Choroid plexus epithelial cell (primary cell): ENCODE measurements at regions not wholly inside any gene's neighbourhood (a gene's known extent, or its start where the extent isn't known, plus 50 kb on each side); places are given as distances from the start of the nearest gene placed in this dataset.

Source experiments
- DNase-seq: peaks from one replicate; pipeline ENCODE4 v3.0.0-alpha.2; 2010; ENCODE audit warnings: low read depth
- H3K4me3 ChIP-seq: 2 replicates; pipeline ENCODE4 v1.5.1; 2011; ENCODE audit warnings: low read depth, mild to moderate bottlenecking, control low read depth, low read length, moderate library complexity
- TF ChIP-seq, protein P1 (sequence below): conservative IDR thresholded peaks from 2 replicates; pipeline ENCODE4 v1.5.1; 2011; ENCODE audit warnings: low read depth, mild to moderate bottlenecking, control low read depth, inconsistent platforms, low read length, moderate library complexity

DNA sequence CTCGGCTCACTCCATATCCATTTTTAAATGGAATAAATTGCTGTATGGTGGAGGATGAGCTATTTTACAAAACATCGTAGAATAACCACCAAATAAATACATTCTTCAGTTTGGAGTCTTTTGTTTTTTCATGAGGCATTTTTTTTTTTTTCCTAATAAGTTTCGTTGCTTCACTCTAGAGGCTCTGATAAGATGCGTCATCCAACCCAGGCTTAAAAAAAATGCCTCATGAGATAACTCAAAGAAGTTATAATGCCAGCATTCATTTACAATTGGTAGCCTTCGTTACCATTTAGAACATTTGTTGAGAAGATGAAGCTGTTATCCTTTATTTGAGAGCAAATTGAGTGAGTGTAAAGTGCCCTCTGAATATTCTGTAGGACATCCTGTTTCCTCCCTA, 172.2 kb upstream of the CENPE start:
- no peak overlapping the region for H3K4me3 ChIP-seq
- DNase-seq: no peak
- TF ChIP-seq, protein P1, sequence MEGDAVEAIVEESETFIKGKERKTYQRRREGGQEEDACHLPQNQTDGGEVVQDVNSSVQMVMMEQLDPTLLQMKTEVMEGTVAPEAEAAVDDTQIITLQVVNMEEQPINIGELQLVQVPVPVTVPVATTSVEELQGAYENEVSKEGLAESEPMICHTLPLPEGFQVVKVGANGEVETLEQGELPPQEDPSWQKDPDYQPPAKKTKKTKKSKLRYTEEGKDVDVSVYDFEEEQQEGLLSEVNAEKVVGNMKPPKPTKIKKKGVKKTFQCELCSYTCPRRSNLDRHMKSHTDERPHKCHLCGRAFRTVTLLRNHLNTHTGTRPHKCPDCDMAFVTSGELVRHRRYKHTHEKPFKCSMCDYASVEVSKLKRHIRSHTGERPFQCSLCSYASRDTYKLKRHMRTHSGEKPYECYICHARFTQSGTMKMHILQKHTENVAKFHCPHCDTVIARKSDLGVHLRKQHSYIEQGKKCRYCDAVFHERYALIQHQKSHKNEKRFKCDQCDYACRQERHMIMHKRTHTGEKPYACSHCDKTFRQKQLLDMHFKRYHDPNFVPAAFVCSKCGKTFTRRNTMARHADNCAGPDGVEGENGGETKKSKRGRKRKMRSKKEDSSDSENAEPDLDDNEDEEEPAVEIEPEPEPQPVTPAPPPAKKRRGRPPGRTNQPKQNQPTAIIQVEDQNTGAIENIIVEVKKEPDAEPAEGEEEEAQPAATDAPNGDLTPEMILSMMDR: no peak

DNA sequence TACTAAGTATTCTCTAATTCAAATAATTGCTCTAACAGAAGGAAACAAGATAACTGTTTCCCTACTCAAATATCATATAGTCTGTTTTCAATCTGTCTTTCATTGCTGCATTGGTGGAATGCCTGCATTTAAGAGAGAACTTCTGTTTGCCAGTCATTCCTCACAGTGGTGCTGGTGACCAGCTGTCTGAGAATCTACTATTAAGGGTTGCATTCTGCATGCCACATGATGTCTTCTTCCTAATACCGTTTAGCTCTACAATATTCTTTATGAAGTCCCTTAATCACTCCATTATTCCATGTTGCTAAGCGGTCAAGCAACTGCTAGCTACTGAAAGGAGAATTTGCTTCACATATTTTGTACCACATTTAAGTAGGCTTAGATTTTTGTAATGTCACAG, 167.1 kb upstream of the CENPE start:
- H3K4me3 ChIP-seq: no peak overlapping the region
- TF ChIP-seq, protein P1: no peak
- DNase-seq: no peak

DNA sequence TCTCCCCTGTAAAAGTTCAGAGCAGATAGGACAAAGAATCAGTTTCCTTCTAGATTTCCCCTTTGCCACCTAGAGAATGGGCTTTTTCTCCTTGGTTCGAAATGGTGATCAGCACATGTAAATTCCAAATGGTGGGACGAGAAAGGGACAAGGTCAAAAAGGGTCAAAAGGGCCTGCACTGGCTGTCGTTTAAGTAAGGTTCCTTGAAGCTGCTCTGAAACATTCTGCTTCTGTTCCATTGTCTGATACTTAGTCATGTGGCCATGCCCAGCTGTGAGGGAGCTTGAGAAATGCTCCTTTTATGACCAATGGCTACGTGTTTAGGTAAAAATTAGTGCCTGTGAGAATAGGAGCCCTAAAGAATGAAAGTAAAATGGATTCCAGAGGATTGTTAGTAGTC, 165.9 kb upstream of the CENPE start:
- TF ChIP-seq, protein P1: no peak
- DNase-seq: no peak

DNA sequence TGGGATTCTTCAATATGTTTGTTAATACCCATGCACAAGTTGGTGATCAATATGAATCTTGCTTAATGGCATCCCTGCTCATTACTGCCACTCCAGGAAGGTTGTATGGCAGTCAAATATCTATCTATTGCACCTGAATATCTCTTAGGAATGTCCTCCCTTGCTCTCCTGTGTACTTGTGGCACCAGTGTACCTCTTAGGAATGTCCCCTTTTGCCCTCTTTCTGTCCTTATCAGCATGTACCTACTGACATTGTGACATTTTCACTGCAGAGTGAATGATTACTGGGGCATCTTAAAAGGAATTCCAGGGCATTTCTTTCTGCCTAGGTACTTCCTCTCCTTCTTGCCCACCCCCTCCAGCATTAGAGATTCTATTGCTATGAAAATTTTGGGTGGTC, 163.8 kb upstream of the CENPE start:
- DNase-seq: no peak
- no peak overlapping the region for H3K4me3 ChIP-seq
- TF ChIP-seq, protein P1: no peak

More for the DNA sequence above, 165.9 kb upstream of the CENPE start:
- H3K4me3 ChIP-seq: no peak overlapping the region

DNA sequence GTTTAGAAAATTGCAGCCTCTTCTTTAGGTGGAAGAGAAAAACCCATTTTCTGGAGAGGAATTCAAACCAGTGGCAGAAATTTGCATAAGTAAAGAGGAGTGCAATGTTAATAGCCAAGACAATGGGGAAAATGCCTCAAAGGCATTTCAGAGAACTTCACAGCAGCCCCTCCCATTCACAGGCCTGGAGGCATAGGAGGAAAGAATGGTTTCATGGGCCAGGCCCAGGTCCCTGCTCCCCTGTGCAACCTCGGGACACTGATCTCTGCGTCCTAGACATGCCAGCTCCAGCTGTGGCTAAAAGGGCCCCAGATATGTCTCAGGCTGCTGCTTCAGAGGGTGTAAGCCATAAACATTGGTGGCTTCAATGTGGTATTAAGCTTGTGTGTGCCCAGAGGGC, 161.8 kb upstream of the CENPE start:
- DNase-seq: no peak
- no peak overlapping the region for H3K4me3 ChIP-seq
- TF ChIP-seq, protein P1: no peak

DNA sequence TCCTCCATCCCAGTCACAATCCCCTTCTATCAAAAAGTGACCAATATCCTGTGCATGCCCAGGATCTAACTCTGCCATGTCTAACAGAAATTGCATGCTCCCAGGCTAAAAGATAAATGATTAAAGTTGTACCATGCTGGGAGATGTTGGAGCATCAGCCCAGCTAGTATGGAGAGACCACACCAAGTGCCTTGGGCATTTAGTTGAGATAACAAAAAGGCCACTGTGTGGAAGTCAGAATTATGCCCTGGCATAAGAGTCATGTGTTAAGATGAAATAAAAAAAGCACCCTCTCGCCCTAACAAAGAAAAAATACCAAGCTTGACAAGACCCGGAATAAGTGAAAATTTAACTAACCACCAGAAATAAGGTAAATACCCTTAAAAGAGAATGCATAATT, 155.9 kb upstream of the CENPE start:
- no peak overlapping the region for H3K4me3 ChIP-seq
- TF ChIP-seq, protein P1: no peak

DNA sequence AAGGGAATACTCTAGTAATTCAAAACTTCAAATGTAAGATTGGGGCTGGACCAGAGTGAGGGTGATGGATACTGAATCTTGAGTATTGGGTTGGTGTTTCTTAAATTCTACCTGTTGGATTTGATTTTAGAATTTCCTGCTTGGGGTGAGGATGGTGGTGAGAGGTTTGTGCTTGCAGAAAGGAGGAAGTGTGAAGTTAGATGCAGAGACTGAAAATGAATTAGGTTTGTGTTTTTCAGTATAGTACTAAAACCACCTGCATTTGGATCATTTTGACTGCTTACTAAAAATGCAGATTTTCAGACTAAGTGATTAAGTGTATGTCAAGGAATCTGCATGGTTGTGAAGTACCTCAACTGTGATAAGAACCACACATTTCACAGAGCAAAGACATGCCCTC, 131.5 kb upstream of the CENPE start:
- no peak for DNase-seq
- no peak overlapping the region for H3K4me3 ChIP-seq
- TF ChIP-seq, protein P1: no peak

More for the DNA sequence above, 155.9 kb upstream of the CENPE start:
- no peak for DNase-seq
